Loucy (cell line): ENCODE measurements at regions not wholly inside any gene's neighbourhood (a gene's known extent, or its start where the extent isn't known, plus 50 kb on each side); places are given as distances from the start of the nearest gene placed in this dataset.
"Not testable (repeated sequence)": the region's sequence is repeated elsewhere in the genome, so short reads cannot be mapped to it uniquely, and the experiment has no call there.

Source experiments
- H2AFZ ChIP-seq: fragments of 200-600 bp; sonication (generic); 2 replicates; pipeline ENCODE4 v1.6.0; 2016; ENCODE audit warnings: antibody characterized with exemption, mild to moderate bottlenecking, low read length, moderate library complexity
- H3F3A ChIP-seq: fragments of 200-600 bp; 2 replicates; pipeline ENCODE4 v1.6.0; 2016; ENCODE audit warnings: antibody characterized with exemption, low read depth, mild to moderate bottlenecking
- H3K27me3 ChIP-seq: fragments of 200-600 bp; sonication (generic); 2 replicates; pipeline ENCODE4 v1.6.1; 2014; ENCODE audit warnings: low read length, mild to moderate bottlenecking; ENCODE audit not compliant: insufficient read depth, poor library complexity, severe bottlenecking
- H3K36me3 ChIP-seq: fragments of 200-600 bp; sonication (generic); 2 replicates; pipeline ENCODE4 v1.6.1; 2016; ENCODE audit warnings: low read length; ENCODE audit not compliant: insufficient read depth
- H3K4me1 ChIP-seq: fragments of 200-600 bp; sonication (generic); 2 replicates; pipeline ENCODE4 v1.5.1; 2014; ENCODE audit warnings: low read length, mild to moderate bottlenecking; ENCODE audit not compliant: insufficient read depth, poor library complexity, severe bottlenecking
- H3K4me2 ChIP-seq: fragments of 200-600 bp; sonication (generic); 2 replicates; pipeline ENCODE4 v1.6.0; 2014; ENCODE audit warnings: antibody characterized with exemption, low read length, low read depth, mild to moderate bottlenecking; ENCODE audit not compliant: poor library complexity, severe bottlenecking
- H3K4me3 ChIP-seq: fragments of 200-600 bp; sonication (generic); 2 replicates; pipeline ENCODE4 v1.5.1; 2014; ENCODE audit warnings: low read length, mild to moderate bottlenecking, mixed read lengths; ENCODE audit not compliant: poor library complexity, severe bottlenecking
- H3K79me2 ChIP-seq: fragments of 200-600 bp; sonication (generic); 2 replicates; pipeline ENCODE4 v1.6.1; 2014; ENCODE audit warnings: low read length; ENCODE audit not compliant: insufficient read depth
- H3K9ac ChIP-seq: fragments of 200-600 bp; sonication (generic); 2 replicates; pipeline ENCODE4 v1.6.0; 2014; ENCODE audit warnings: mild to moderate bottlenecking, low read depth, low read length, moderate library complexity; ENCODE audit not compliant: poor library complexity, severe bottlenecking
- H3K9me2 ChIP-seq: fragments of 200-600 bp; sonication (generic); replicated peaks from 2 replicates; pipeline ENCODE4 v1.6.1; 2016; ENCODE audit warnings: low read depth, low read length, mixed read lengths
- H3K9me3 ChIP-seq: fragments of 200-600 bp; sonication (generic); 2 replicates; pipeline ENCODE4 v1.6.1; 2014; ENCODE audit warnings: mild to moderate bottlenecking, antibody characterized with exemption, low read length, low read depth; ENCODE audit not compliant: insufficient read depth
- H4K20me1 ChIP-seq: fragments of 200-600 bp; sonication (generic); 2 replicates; pipeline ENCODE4 v1.6.0; 2014; ENCODE audit warnings: antibody characterized with exemption, low read length, mild to moderate bottlenecking; ENCODE audit not compliant: insufficient read depth, poor library complexity, severe bottlenecking
- CTCF ChIP-seq: fragments of 200-600 bp; sonication (generic); conservative IDR thresholded peaks from 2 replicates; pipeline ENCODE4 v1.5.1; 2014; ENCODE audit warnings: mild to moderate bottlenecking, antibody characterized with exemption, low read length
- EZH2phosphoT487 ChIP-seq: fragments of 200-600 bp; IDR thresholded peaks from 2 replicates; pipeline ENCODE4 v1.6.1; 2018; ENCODE audit warnings: antibody characterized with exemption, mild to moderate bottlenecking, moderate library complexity, borderline replicate concordance

- H3K4me3 ChIP-seq: no peak overlapping the region
- no peaks in the 10 kb centered on the region for H3K9me2 ChIP-seq
- no peak for TF ChIP-seq EZH2phosphoT487
- no peak for TF ChIP-seq CTCF
- H3K36me3 ChIP-seq: no peaks in the 10 kb centered on the region
- no peaks in the 10 kb centered on the region for H3K9me3 ChIP-seq
- H3K27me3 ChIP-seq: no peaks in the 10 kb centered on the region
- no peak overlapping the region for H3K9ac ChIP-seq
- H3F3A ChIP-seq: no peaks in the 10 kb centered on the region
- H2AFZ ChIP-seq: no peak overlapping the region
- H3K79me2 ChIP-seq: no peaks in the 10 kb centered on the region
- H4K20me1 ChIP-seq: no peaks in the 10 kb centered on the region
- no peak overlapping the region for H3K4me2 ChIP-seq
- H3K4me1 ChIP-seq: peaks cover 4% of the 10 kb centered on the region
Observed at GRCh38 chr10:11691319-11691755, 50.8 kb upstream of the ECHDC3 start.

GRCh38 chr10:11689945-11690736 lies 52.0 kb upstream of the ECHDC3 start:
- no peak overlapping the region for H3K9ac ChIP-seq
- H2AFZ ChIP-seq: no peak overlapping the region
- no peaks in the 10 kb centered on the region for H3K9me3 ChIP-seq
- H3K36me3 ChIP-seq: no peaks in the 10 kb centered on the region
- TF ChIP-seq CTCF: no peak
- TF ChIP-seq EZH2phosphoT487: no peak
- H3K79me2 ChIP-seq: no peaks in the 10 kb centered on the region
- no peak overlapping the region for H3K4me3 ChIP-seq
- no peaks in the 10 kb centered on the region for H3K9me2 ChIP-seq
- H3F3A ChIP-seq: no peaks in the 10 kb centered on the region
- no peak overlapping the region for H3K4me2 ChIP-seq
- H4K20me1 ChIP-seq: no peaks in the 10 kb centered on the region
- H3K4me1 ChIP-seq: peaks cover 8% of the 10 kb centered on the region
- no peaks in the 10 kb centered on the region for H3K27me3 ChIP-seq

- not testable (repeated sequence) for H3F3A ChIP-seq, H3K4me3 ChIP-seq, H3K79me2 ChIP-seq, H3K9ac ChIP-seq, H3K4me2 ChIP-seq, H3K27me3 ChIP-seq, H3K36me3 ChIP-seq, H3K9me2 ChIP-seq, H2AFZ ChIP-seq, H4K20me1 ChIP-seq, H3K9me3 ChIP-seq
- H3K4me1 ChIP-seq: peaks cover 20% of the 10 kb centered on the region
Observed at GRCh38 chr10:11688448-11688795, 53.8 kb upstream of the ECHDC3 start.
